GM12873 (cell line): ENCODE measurements at regions not wholly inside any gene's neighbourhood (a gene's known extent, or its start where the extent isn't known, plus 50 kb on each side); places are given as distances from the start of the nearest gene placed in this dataset.

ENCODE experiments used
- CTCF ChIP-seq: IDR thresholded peaks from 2 replicates; pipeline ENCODE4 v1.5.1; 2012; ENCODE audit warnings: low read depth, mild to moderate bottlenecking, moderate library complexity, low read length, control low read depth; ENCODE audit not compliant: insufficient read depth; ENCODE audit errors: missing control alignments

GRCh38 chr20:55390791-55391190 is 614.5 kb downstream of the CBLN4 start:
- no peak for TF ChIP-seq CTCF

- no peak for TF ChIP-seq CTCF
Measured at GRCh38 chr20:55386686-55387085, 618.6 kb downstream of the CBLN4 start.

- no peak for TF ChIP-seq CTCF
Measured at GRCh38 chr20:55375920-55376319, 629.4 kb downstream of the CBLN4 start.

- TF ChIP-seq CTCF, result no peak
Measured at GRCh38 chr20:55365745-55366144, 639.6 kb downstream of the CBLN4 start.

- TF ChIP-seq CTCF, result no peak
Measured at GRCh38 chr20:55360895-55361294, 644.4 kb downstream of the CBLN4 start.

GRCh38 chr20:55354720-55355119 is 650.6 kb downstream of the CBLN4 start:
- TF ChIP-seq CTCF, result no peak

GRCh38 chr20:55353206-55353605 is 652.1 kb downstream of the CBLN4 start:
- no peak for TF ChIP-seq CTCF
